Esophagus squamous epithelium (tissue), 4 donors: ENCODE measurements at regions not wholly inside any gene's neighbourhood (a gene's known extent, or its start where the extent isn't known, plus 50 kb on each side); places are given as distances from the start of the nearest gene placed in this dataset.

Source experiments
- CTCF ChIP-seq, 6 experiments: fragments of 450-650 bp in 4 of 6; fragments of 200-600 bp in 2 of 6; sonication (generic) in 2 of 6; IDR thresholded peaks; one replicate each; pipeline ENCODE4 v1.5.1; 2016 to 2019; ENCODE audit warnings: antibody characterized with exemption in 6 of 6, mild to moderate bottlenecking in 4 of 6, moderate library complexity in 4 of 6
- POLR2A ChIP-seq, 4 donors: fragments of 450-650 bp; IDR thresholded peaks; one replicate each; pipeline ENCODE4 v1.6.1; 2017; ENCODE audit warnings: antibody characterized with exemption in 4 of 4, mild to moderate bottlenecking in 4 of 4, moderate library complexity in 3 of 4

- TF ChIP-seq CTCF (IDR thresholded peaks at IDR 0.05) = no peak
- TF ChIP-seq POLR2A (IDR thresholded peaks at IDR 0.05) = no peak
These were observed 125.0 kb upstream of the LIPC start for GRCh38 chr15:58306591-58307312.
